HEK293T (cell line): ENCODE measurements at regions not wholly inside any gene's neighbourhood (a gene's known extent, or its start where the extent isn't known, plus 50 kb on each side); places are given as distances from the start of the nearest gene placed in this dataset.

Experiments used
- CTCF ChIA-PET: fragments of 350-600 bp; formaldehyde crosslinking; extraction: SDS; loops from one replicate; lab custom pipeline; 2021; ENCODE audit warnings: antibody characterized with exemption, inconsistent platforms; lab: Yijun Ruan, JAX
- POLR2A ChIA-PET: fragments of 350-600 bp; formaldehyde crosslinking; extraction: SDS; loops from one replicate; lab custom pipeline; 2020; ENCODE audit warnings: antibody characterized with exemption, inconsistent platforms; lab: Yijun Ruan, JAX
- DNase-seq: peaks from one replicate; pipeline ENCODE4 v3.0.0; 2012; ENCODE audit warnings: mixed read lengths; ENCODE audit errors: extremely low spot score
- ARNT ChIP-seq: fragments of 450-650 bp; IDR thresholded peaks from 2 replicates; pipeline ENCODE4 v1.6.1; 2017; ENCODE audit warnings: mild to moderate bottlenecking
- BHLHE40 ChIP-seq: fragments of 450-650 bp; IDR thresholded peaks from 2 replicates; pipeline ENCODE4 v1.6.1; 2016; ENCODE audit warnings: mild to moderate bottlenecking, moderate library complexity, borderline replicate concordance
- CTBP1 ChIP-seq: fragments of 450-650 bp; IDR thresholded peaks from 2 replicates; pipeline ENCODE4 v1.6.1; 2016; ENCODE audit warnings: borderline replicate concordance
- ELF4 ChIP-seq: fragments of 450-650 bp; IDR thresholded peaks from 2 replicates; pipeline ENCODE4 v1.6.1; 2017; ENCODE audit warnings: antibody characterized with exemption
- FOXA1 ChIP-seq: fragments of 450-650 bp; IDR thresholded peaks from 2 replicates; pipeline ENCODE4 v1.6.1; 2016; ENCODE audit warnings: mild to moderate bottlenecking
- FOXK2 ChIP-seq: fragments of 450-650 bp; IDR thresholded peaks from 2 replicates; pipeline ENCODE4 v1.6.1; 2016; ENCODE audit warnings: mild to moderate bottlenecking
- FOXM1 ChIP-seq: fragments of 450-650 bp; IDR thresholded peaks from 2 replicates; pipeline ENCODE4 v1.6.1; 2017; ENCODE audit warnings: mild to moderate bottlenecking, borderline replicate concordance
- HDGF ChIP-seq: fragments of 450-650 bp; IDR thresholded peaks from 2 replicates; pipeline ENCODE4 v1.6.1; 2017; ENCODE audit warnings: antibody characterized with exemption, borderline replicate concordance
- L3MBTL2 ChIP-seq: fragments of 450-650 bp; conservative IDR thresholded peaks from 2 replicates; pipeline ENCODE4 v1.6.1; 2016; ENCODE audit warnings: mild to moderate bottlenecking
- LEF1 ChIP-seq: fragments of 450-650 bp; IDR thresholded peaks from 2 replicates; pipeline ENCODE4 v1.6.1; 2017; ENCODE audit warnings: mild to moderate bottlenecking, borderline replicate concordance
- NFRKB ChIP-seq: fragments of 450-650 bp; IDR thresholded peaks from 2 replicates; pipeline ENCODE4 v1.6.1; 2016; ENCODE audit warnings: mild to moderate bottlenecking, moderate library complexity
- PKNOX1 ChIP-seq: fragments of 450-650 bp; IDR thresholded peaks from 2 replicates; pipeline ENCODE4 v1.6.1; 2016
- SP1 ChIP-seq: fragments of 450-650 bp; IDR thresholded peaks from 2 replicates; pipeline ENCODE4 v1.6.1; 2017
- SUZ12 ChIP-seq: fragments of 450-650 bp; IDR thresholded peaks from 2 replicates; pipeline ENCODE4 v1.6.1; 2016; ENCODE audit warnings: mild to moderate bottlenecking
- TARDBP ChIP-seq: fragments of 450-650 bp; IDR thresholded peaks from 2 replicates; pipeline ENCODE4 v1.6.1; 2016
- ZNF384 ChIP-seq: fragments of 450-650 bp; IDR thresholded peaks from 2 replicates; pipeline ENCODE4 v1.6.1; 2016

GRCh38 chr19:31947436-31948115, 397.8 kb upstream of the ZNF507 start:
- TF ChIP-seq CTBP1 = no peak
- TF ChIP-seq SUZ12 = no peak
- TF ChIP-seq ZNF384 = no peak
- no peak for TF ChIP-seq FOXM1
- TF ChIP-seq BHLHE40 = no peak
- no peak for TF ChIP-seq TARDBP
- TF ChIP-seq SP1 = no peak
- TF ChIP-seq FOXK2 = no peak
- TF ChIP-seq NFRKB = no peak
- DNase-seq = no peak
- ChIA-PET POLR2A (no interaction called here), CTCF (no interaction called here)

GRCh38 chr19:31952693-31953092, 392.7 kb upstream of the ZNF507 start:
- DNase-seq = no peak
- POLR2A ChIA-PET = no interaction called here
- CTCF ChIA-PET = no interaction called here
- no peak for TF ChIP-seq LEF1

GRCh38 chr19:31955061-31955460, 390.3 kb upstream of the ZNF507 start:
- no peak for DNase-seq
- CTCF ChIA-PET = no interaction called here
- no peak for TF ChIP-seq ARNT
- no peak for TF ChIP-seq TARDBP
- TF ChIP-seq ELF4 = no peak
- no peak for TF ChIP-seq ZNF384
- no peak for TF ChIP-seq HDGF
- TF ChIP-seq FOXA1 = no peak
- TF ChIP-seq L3MBTL2 = no peak
- no peak for TF ChIP-seq SP1
- TF ChIP-seq NFRKB = no peak
- no peak for TF ChIP-seq FOXM1
- TF ChIP-seq LEF1 = no peak

GRCh38 chr19:31955884-31956283, 389.5 kb upstream of the ZNF507 start:
- TF ChIP-seq BHLHE40 (no peak), LEF1 (no peak), CTBP1 (no peak), FOXA1 (no peak), TARDBP (no peak), NFRKB (no peak), ARNT (no peak), HDGF (no peak), ELF4 (no peak), ZNF384 (no peak), L3MBTL2 (no peak), PKNOX1 (no peak), SP1 (no peak), FOXK2 (no peak), FOXM1 (no peak)
- CTCF ChIA-PET = no interaction called here
- POLR2A ChIA-PET = no interaction called here
- no peak for DNase-seq

More at GRCh38 chr19:31955061-31955460, 390.3 kb upstream of the ZNF507 start:
- POLR2A ChIA-PET = no interaction called here

DNA sequence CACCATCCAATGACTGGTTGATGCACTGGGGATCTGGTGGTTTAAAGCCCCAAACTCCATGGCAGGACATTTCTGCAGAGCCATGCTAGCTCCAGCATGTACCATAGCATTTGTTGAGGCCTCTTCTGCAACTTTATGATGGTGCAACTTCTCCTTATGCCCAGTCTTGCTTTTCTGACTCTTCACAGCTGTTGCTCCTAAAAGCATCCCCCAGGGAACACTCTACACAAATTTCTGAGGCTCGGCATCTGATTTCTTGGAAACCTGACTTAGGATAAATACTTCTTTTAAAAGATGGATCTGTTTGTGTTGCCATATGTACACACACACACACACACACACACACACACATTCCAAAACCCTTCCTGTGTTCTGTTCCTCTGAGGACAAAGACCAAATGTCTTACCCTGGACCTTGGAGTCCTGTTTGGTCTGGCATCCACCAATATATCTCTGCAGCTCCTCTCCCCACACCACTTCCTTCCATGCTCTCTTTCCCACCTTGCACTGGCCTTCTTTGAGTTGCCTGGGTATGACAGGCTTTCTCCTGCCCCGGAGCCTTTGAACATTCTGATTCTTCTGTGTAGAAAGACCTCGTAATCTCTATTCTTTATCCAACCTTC, 388.5 kb upstream of the ZNF507 start:
- ChIA-PET CTCF (no interaction called here), POLR2A (no interaction called here)
- DNase-seq = no peak
- TF ChIP-seq L3MBTL2 = no peak
- TF ChIP-seq LEF1 = no peak
- TF ChIP-seq NFRKB = no peak
- no peak for TF ChIP-seq HDGF
- no peak for TF ChIP-seq FOXK2
- TF ChIP-seq TARDBP = no peak
- TF ChIP-seq BHLHE40 = no peak
- no peak for TF ChIP-seq ZNF384
- TF ChIP-seq FOXM1 = no peak
- no peak for TF ChIP-seq PKNOX1
- no peak for TF ChIP-seq SUZ12
- TF ChIP-seq ARNT = no peak
- TF ChIP-seq FOXA1 = no peak
- no peak for TF ChIP-seq SP1
- TF ChIP-seq CTBP1 = no peak
- TF ChIP-seq ELF4 = no peak

- TF ChIP-seq PKNOX1 = no peak
- TF ChIP-seq FOXA1 = no peak
- TF ChIP-seq CTBP1 = no peak
- no peak for TF ChIP-seq FOXK2
- no peak for TF ChIP-seq LEF1
- TF ChIP-seq L3MBTL2 = no peak
- TF ChIP-seq NFRKB = no peak
- TF ChIP-seq TARDBP = no peak
- no peak for TF ChIP-seq SUZ12
- no peak for TF ChIP-seq FOXM1
- TF ChIP-seq ELF4 = no peak
- no peak for TF ChIP-seq BHLHE40
- no peak for TF ChIP-seq ARNT
- no peak for TF ChIP-seq HDGF
- TF ChIP-seq ZNF384 = no peak
- TF ChIP-seq SP1 = no peak
- ChIA-PET CTCF (no interaction called here), POLR2A (no interaction called here)
- DNase-seq = no peak
These were observed 387.7 kb upstream of the ZNF507 start for GRCh38 chr19:31957711-31958110.
